ENCODE measurements at regions not wholly inside any gene's neighbourhood (a gene's known extent, or its start where the extent isn't known, plus 50 kb on each side); places are given as distances from the start of the nearest gene placed in this dataset.

- peaks cover 0 to 2% (median 0%) of the 10 kb centered on the region in 7 donors for H3K4me1 Mint-ChIP-seq
- intact Hi-C loops (cut with micrococcal nuclease) = no loop called here
- no peak overlapping the region for H3K27ac Mint-ChIP-seq
- ATAC-seq (no peak), DNase-seq (no peak)
- no peaks in the 10 kb centered on the region for H3K9me3 ChIP-seq (ENCODE audit: control insufficient read depth in 2 of 3, low read length in 3 of 3)
- ChIA-PET POLR2A (no interaction called here), CTCF (interaction anchor here (0.6 to 0.7 kb wide), 2 partner anchors 350 to 872 kb away, joined by 3 read pairs; no protein-coding TSS in a partner anchor)
- H3K36me3 Mint-ChIP-seq = no peaks in the 10 kb centered on the region
- H3K27ac ChIP-seq (ENCODE audit: low read depth, low read length) = no peak overlapping the region
- H3K9me3 Mint-ChIP-seq = peaks cover 0 to 4% (median 0%) of the 10 kb centered on the region in 11 donors
- H3K4me3 Mint-ChIP-seq = no peak overlapping the region
- no peaks in the 10 kb centered on the region for H3K36me3 ChIP-seq (ENCODE audit: control insufficient read depth in 2 of 3, insufficient read depth in 3 of 3, low read length in 3 of 3)
- H3K27me3 Mint-ChIP-seq = peaks cover 0 to 20% (median 17%) of the 10 kb centered on the region in 5 donors
- no peak overlapping the region for H3K4me3 ChIP-seq (ENCODE audit: low read length)
- no peaks in the 10 kb centered on the region for H3K4me1 ChIP-seq (ENCODE audit: control insufficient read depth in 2 of 2, insufficient read depth in 2 of 2, low read length in 2 of 2)
- no peaks in the 10 kb centered on the region for H3K27me3 ChIP-seq (ENCODE audit: control insufficient read depth in 2 of 2, insufficient read depth in 2 of 2, low read length in 2 of 2)
These were observed 74.1 kb downstream of the ADM start for GRCh38 chr11:10379022-10379421.

- POLR2A ChIA-PET = no interaction called here
- H3K9me3 ChIP-seq (ENCODE audit: control insufficient read depth in 2 of 3, low read length in 3 of 3) = no peaks in the 10 kb centered on the region
- no peak overlapping the region for H3K27ac Mint-ChIP-seq
- CTCF ChIA-PET = interaction anchor here (0.6 to 0.7 kb wide), 2 partner anchors 350 to 872 kb away, joined by 3 read pairs; no protein-coding TSS in a partner anchor
- no peak overlapping the region for H3K27ac ChIP-seq (ENCODE audit: low read depth, low read length)
- intact Hi-C loops (cut with micrococcal nuclease) = no loop called here
- H3K4me3 Mint-ChIP-seq = no peak overlapping the region
- no peak for ATAC-seq
- H3K9me3 Mint-ChIP-seq = peaks cover 0 to 4% (median 0%) of the 10 kb centered on the region in 11 donors
- H3K27me3 Mint-ChIP-seq = peaks cover 0 to 21% (median 17%) of the 10 kb centered on the region in 5 donors
- no peaks in the 10 kb centered on the region for H3K36me3 ChIP-seq (ENCODE audit: control insufficient read depth in 2 of 3, insufficient read depth in 3 of 3, low read length in 3 of 3)
- peaks cover 0 to 2% (median 0%) of the 10 kb centered on the region in 7 donors for H3K4me1 Mint-ChIP-seq
- DNase-seq = no peak
- H3K27me3 ChIP-seq (ENCODE audit: control insufficient read depth in 2 of 2, insufficient read depth in 2 of 2, low read length in 2 of 2) = no peaks in the 10 kb centered on the region
- no peaks in the 10 kb centered on the region for H3K4me1 ChIP-seq (ENCODE audit: control insufficient read depth in 2 of 2, insufficient read depth in 2 of 2, low read length in 2 of 2)
- no peaks in the 10 kb centered on the region for H3K36me3 Mint-ChIP-seq
- H3K4me3 ChIP-seq (ENCODE audit: low read length) = no peak overlapping the region
These were observed 74.6 kb downstream of the ADM start for GRCh38 chr11:10379426-10379825.

- ChIA-PET CTCF (no interaction called here), POLR2A (no interaction called here)
- peaks cover 0 to 25% (median 17%) of the 10 kb centered on the region in 5 donors for H3K27me3 Mint-ChIP-seq
- no peak for ATAC-seq
- no peaks in the 10 kb centered on the region for H3K36me3 Mint-ChIP-seq
- H3K9me3 ChIP-seq (ENCODE audit: control insufficient read depth in 2 of 3, low read length in 3 of 3) = no peaks in the 10 kb centered on the region
- H3K4me1 Mint-ChIP-seq = peaks cover 0 to 2% (median 0%) of the 10 kb centered on the region in 7 donors
- no peak overlapping the region for H3K27ac Mint-ChIP-seq
- no peak for DNase-seq
- H3K4me3 ChIP-seq (ENCODE audit: low read length) = no peak overlapping the region
- H3K9me3 Mint-ChIP-seq = peaks cover 0 to 4% (median 0%) of the 10 kb centered on the region in 11 donors
- H3K27ac ChIP-seq (ENCODE audit: low read depth, low read length) = no peak overlapping the region
- no peaks in the 10 kb centered on the region for H3K4me1 ChIP-seq (ENCODE audit: control insufficient read depth in 2 of 2, insufficient read depth in 2 of 2, low read length in 2 of 2)
- no peak overlapping the region for H3K4me3 Mint-ChIP-seq
- H3K36me3 ChIP-seq (ENCODE audit: control insufficient read depth in 2 of 3, insufficient read depth in 3 of 3, low read length in 3 of 3) = no peaks in the 10 kb centered on the region
- intact Hi-C loops (cut with micrococcal nuclease) = no loop called here
- no peaks in the 10 kb centered on the region for H3K27me3 ChIP-seq (ENCODE audit: control insufficient read depth in 2 of 2, insufficient read depth in 2 of 2, low read length in 2 of 2)
These were observed 75.0 kb upstream of the AMPD3 start for GRCh38 chr11:10379871-10380568.

- ChIA-PET POLR2A (no interaction called here), CTCF (no interaction called here)
- peaks cover 0 to 25% (median 17%) of the 10 kb centered on the region in 5 donors for H3K27me3 Mint-ChIP-seq
- Histone ChIP-seq H3K4me1 (ENCODE audit: control insufficient read depth in 2 of 2, insufficient read depth in 2 of 2, low read length in 2 of 2) (no peaks in the 10 kb centered on the region), H3K36me3 (ENCODE audit: control insufficient read depth in 2 of 3, insufficient read depth in 3 of 3, low read length in 3 of 3) (no peaks in the 10 kb centered on the region), H3K4me3 (ENCODE audit: low read length) (no peak overlapping the region), H3K27me3 (ENCODE audit: control insufficient read depth in 2 of 2, insufficient read depth in 2 of 2, low read length in 2 of 2) (no peaks in the 10 kb centered on the region), H3K27ac (ENCODE audit: low read depth, low read length) (no peak overlapping the region), H3K9me3 (ENCODE audit: control insufficient read depth in 2 of 3, low read length in 3 of 3) (no peaks in the 10 kb centered on the region)
- H3K27ac Mint-ChIP-seq = no peak overlapping the region
- peaks cover 0 to 2% (median 0%) of the 10 kb centered on the region in 7 donors for H3K4me1 Mint-ChIP-seq
- H3K36me3 Mint-ChIP-seq = no peaks in the 10 kb centered on the region
- DNase-seq = no peak
- H3K9me3 Mint-ChIP-seq = peaks cover 0 to 4% (median 0%) of the 10 kb centered on the region in 11 donors
- intact Hi-C loops (cut with micrococcal nuclease) = no loop called here
- H3K4me3 Mint-ChIP-seq = no peak overlapping the region
- no peak for ATAC-seq
These were observed 74.1 kb upstream of the AMPD3 start for GRCh38 chr11:10380921-10381320.

- intact Hi-C loops (cut with micrococcal nuclease) = no loop called here
- Histone ChIP-seq H3K36me3 (ENCODE audit: control insufficient read depth in 2 of 3, insufficient read depth in 3 of 3, low read length in 3 of 3) (no peaks in the 10 kb centered on the region), H3K4me1 (ENCODE audit: control insufficient read depth in 2 of 2, insufficient read depth in 2 of 2, low read length in 2 of 2) (no peaks in the 10 kb centered on the region), H3K27me3 (ENCODE audit: control insufficient read depth in 2 of 2, insufficient read depth in 2 of 2, low read length in 2 of 2) (no peaks in the 10 kb centered on the region), H3K27ac (ENCODE audit: low read depth, low read length) (no peak overlapping the region), H3K9me3 (ENCODE audit: control insufficient read depth in 2 of 3, low read length in 3 of 3) (no peaks in the 10 kb centered on the region), H3K4me3 (ENCODE audit: low read length) (no peak overlapping the region)
- Mint-ChIP-seq H3K4me1 (peaks cover 0 to 2% (median 0%) of the 10 kb centered on the region in 7 donors), H3K9me3 (peaks cover 0 to 4% (median 0%) of the 10 kb centered on the region in 11 donors), H3K4me3 (no peak overlapping the region), H3K27me3 (peaks cover 0 to 28% (median 25%) of the 10 kb centered on the region in 5 donors), H3K27ac (no peak overlapping the region), H3K36me3 (no peaks in the 10 kb centered on the region)
- ATAC-seq (no peak), DNase-seq (no peak)
- ChIA-PET CTCF (no interaction called here), POLR2A (no interaction called here)
These were observed 73.3 kb upstream of the AMPD3 start for GRCh38 chr11:10381736-10382135.

GRCh38 chr11:10382518-10382917, 72.5 kb upstream of the AMPD3 start:
- Mint-ChIP-seq H3K27me3 (peaks cover 0 to 32% (median 28%) of the 10 kb centered on the region in 5 donors), H3K4me3 (no peak overlapping the region), H3K27ac (no peak overlapping the region), H3K9me3 (peaks cover 0 to 4% (median 0%) of the 10 kb centered on the region in 11 donors), H3K36me3 (no peaks in the 10 kb centered on the region), H3K4me1 (peaks cover 0 to 2% (median 0%) of the 10 kb centered on the region in 7 donors)
- Histone ChIP-seq H3K9me3 (ENCODE audit: control insufficient read depth in 2 of 3, low read length in 3 of 3) (no peaks in the 10 kb centered on the region), H3K27ac (ENCODE audit: low read depth, low read length) (no peak overlapping the region), H3K4me3 (ENCODE audit: low read length) (no peak overlapping the region), H3K36me3 (ENCODE audit: control insufficient read depth in 2 of 3, insufficient read depth in 3 of 3, low read length in 3 of 3) (no peaks in the 10 kb centered on the region), H3K4me1 (ENCODE audit: control insufficient read depth in 2 of 2, insufficient read depth in 2 of 2, low read length in 2 of 2) (no peaks in the 10 kb centered on the region), H3K27me3 (ENCODE audit: control insufficient read depth in 2 of 2, insufficient read depth in 2 of 2, low read length in 2 of 2) (no peaks in the 10 kb centered on the region)
- DNase-seq = peak in 1 of 9 donors; percentile 9
- intact Hi-C loops (cut with micrococcal nuclease) = no loop called here
- CTCF ChIA-PET = no interaction called here
- ATAC-seq = peak; percentile 41
- POLR2A ChIA-PET = no interaction called here

GRCh38 chr11:10385696-10386095, 69.4 kb upstream of the AMPD3 start:
- Histone ChIP-seq H3K27me3 (ENCODE audit: control insufficient read depth in 2 of 2, insufficient read depth in 2 of 2, low read length in 2 of 2) (no peaks in the 10 kb centered on the region), H3K27ac (ENCODE audit: low read depth, low read length) (no peak overlapping the region), H3K9me3 (ENCODE audit: control insufficient read depth in 2 of 3, low read length in 3 of 3) (no peaks in the 10 kb centered on the region), H3K4me1 (ENCODE audit: control insufficient read depth in 2 of 2, insufficient read depth in 2 of 2, low read length in 2 of 2) (no peaks in the 10 kb centered on the region), H3K4me3 (ENCODE audit: low read length) (no peak overlapping the region), H3K36me3 (ENCODE audit: control insufficient read depth in 2 of 3, insufficient read depth in 3 of 3, low read length in 3 of 3) (no peaks in the 10 kb centered on the region)
- intact Hi-C loops (cut with micrococcal nuclease) = no loop called here
- Mint-ChIP-seq H3K4me1 (peaks cover 0 to 2% (median 0%) of the 10 kb centered on the region in 7 donors), H3K27ac (no peak overlapping the region), H3K4me3 (no peak overlapping the region), H3K9me3 (peaks cover 0 to 4% (median 0%) of the 10 kb centered on the region in 11 donors), H3K27me3 (peaks cover 5 to 47% (median 38%) of the 10 kb centered on the region in 5 donors), H3K36me3 (peaks cover 0 to 6% (median 0%) of the 10 kb centered on the region in 5 donors)
- ChIA-PET POLR2A (no interaction called here), CTCF (no interaction called here)
- DNase-seq (no peak), ATAC-seq (no peak)
